ENCODE measurements at regions not wholly inside any gene's neighbourhood (a gene's known extent, or its start where the extent isn't known, plus 50 kb on each side); places are given as distances from the start of the nearest gene placed in this dataset.

DNA sequence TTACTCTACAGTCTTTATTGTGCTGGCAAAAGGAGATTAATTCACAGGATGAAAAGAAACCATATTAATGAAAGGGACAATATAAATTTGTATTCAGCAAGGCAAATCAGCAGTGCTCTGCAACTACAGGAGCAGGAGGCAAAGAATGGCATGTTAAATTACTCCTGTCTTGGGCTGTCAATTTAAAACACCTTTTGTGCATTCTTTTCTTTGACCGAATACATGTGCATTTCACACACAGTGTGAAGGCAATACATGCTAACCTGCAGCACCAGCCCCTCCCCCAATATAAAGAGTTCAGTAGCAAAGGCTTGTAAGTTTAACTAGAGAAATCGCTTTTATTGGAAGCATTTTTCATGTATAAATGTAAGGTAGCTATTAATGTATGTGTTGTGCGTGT, 275.2 kb upstream of the TOPAZ1 start:
- POLR2A ChIA-PET = no interaction called here
- Mint-ChIP-seq H3K27ac (no peak overlapping the region), H3K4me1 (peaks cover 0 to 2% (median 0%) of the 10 kb centered on the region in 4 donors), H3K27me3 (peaks cover 0 to 48% (median 23%) of the 10 kb centered on the region in 5 donors), H3K36me3 (no peaks in the 10 kb centered on the region), H3K9me3 (no peaks in the 10 kb centered on the region), H3K4me3 (no peak overlapping the region)
- DNase-seq (no peak), ATAC-seq (no peak)

DNA sequence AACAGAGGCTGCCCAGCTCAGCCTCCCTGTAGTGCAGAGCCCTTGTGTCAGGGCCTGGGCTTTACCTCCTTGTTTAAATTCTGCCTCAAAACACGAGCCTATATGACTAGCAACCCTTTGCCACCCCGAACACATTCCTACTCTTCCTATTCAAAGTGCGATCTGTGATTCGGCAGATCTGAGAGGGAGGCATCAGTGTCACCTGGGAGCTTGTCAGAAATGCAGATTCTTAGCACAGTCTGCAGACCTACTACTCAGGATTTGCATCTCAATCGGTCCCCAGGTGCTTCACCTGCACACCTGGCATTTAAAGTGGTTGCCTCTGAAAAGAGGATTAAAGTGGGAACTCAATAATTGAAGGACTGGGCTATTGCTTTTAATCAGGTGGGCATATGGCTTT, 273.2 kb upstream of the TOPAZ1 start:
- H3K4me3 Mint-ChIP-seq = no peak overlapping the region
- DNase-seq = no peak
- peaks cover 0 to 2% (median 0%) of the 10 kb centered on the region in 4 donors for H3K4me1 Mint-ChIP-seq
- H3K27ac Mint-ChIP-seq = no peak overlapping the region
- no peak for ATAC-seq
- POLR2A ChIA-PET = no interaction called here
- H3K9me3 Mint-ChIP-seq = no peaks in the 10 kb centered on the region
- peaks cover 0 to 46% (median 23%) of the 10 kb centered on the region in 5 donors for H3K27me3 Mint-ChIP-seq
- H3K36me3 Mint-ChIP-seq = no peaks in the 10 kb centered on the region

DNA sequence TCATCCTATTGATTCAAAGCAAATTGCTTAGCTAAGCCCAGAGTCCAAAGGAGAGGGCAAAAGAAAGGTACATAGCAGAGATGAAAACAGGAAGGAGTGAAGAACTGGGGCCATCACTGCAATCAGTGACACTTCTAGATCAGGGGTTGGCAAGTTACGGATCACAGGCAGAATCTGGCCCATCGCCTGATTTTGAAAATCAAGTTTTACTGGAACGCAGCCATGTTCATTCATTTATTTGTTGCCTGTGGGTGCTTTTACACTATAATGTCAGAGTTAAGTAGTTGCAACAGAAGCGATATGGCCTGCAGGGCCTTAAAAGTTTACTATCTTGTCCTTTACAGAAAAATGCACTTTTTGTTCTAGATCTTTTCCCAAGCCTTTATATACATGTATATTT, 271.7 kb upstream of the TOPAZ1 start:
- Mint-ChIP-seq H3K9me3 (no peaks in the 10 kb centered on the region), H3K4me1 (peaks cover 0 to 2% (median 0%) of the 10 kb centered on the region in 4 donors), H3K4me3 (no peak overlapping the region), H3K27me3 (peaks cover 2 to 31% (median 13%) of the 10 kb centered on the region in 5 donors), H3K36me3 (no peaks in the 10 kb centered on the region), H3K27ac (no peak overlapping the region)
- POLR2A ChIA-PET = no interaction called here
- DNase-seq (no peak), ATAC-seq (no peak)

DNA sequence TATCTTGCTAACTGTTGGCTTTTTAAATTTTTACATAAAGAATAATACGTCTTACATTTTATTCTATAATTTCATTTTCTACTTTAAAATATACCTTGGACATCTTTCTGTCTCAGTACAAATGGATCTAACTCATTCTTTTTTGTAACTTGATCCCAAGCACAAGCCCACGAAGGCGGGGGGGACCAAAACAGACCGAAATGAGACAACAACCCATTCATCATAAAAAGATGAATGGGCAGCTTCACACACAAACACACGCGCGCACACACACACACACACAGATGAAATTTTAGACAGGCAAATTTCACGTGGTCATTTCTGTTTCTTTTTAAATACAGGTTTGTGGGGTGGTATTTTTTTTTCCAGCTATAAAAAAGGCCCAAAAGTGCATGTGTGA, 271.3 kb upstream of the TOPAZ1 start:
- Mint-ChIP-seq H3K4me1 (peaks cover 0 to 2% (median 0%) of the 10 kb centered on the region in 4 donors), H3K36me3 (no peaks in the 10 kb centered on the region), H3K27me3 (peaks cover 2 to 27% (median 10%) of the 10 kb centered on the region in 5 donors), H3K4me3 (no peak overlapping the region), H3K9me3 (no peaks in the 10 kb centered on the region), H3K27ac (no peak overlapping the region)
- no peak for ATAC-seq
- POLR2A ChIA-PET = no interaction called here
- DNase-seq = no peak

DNA sequence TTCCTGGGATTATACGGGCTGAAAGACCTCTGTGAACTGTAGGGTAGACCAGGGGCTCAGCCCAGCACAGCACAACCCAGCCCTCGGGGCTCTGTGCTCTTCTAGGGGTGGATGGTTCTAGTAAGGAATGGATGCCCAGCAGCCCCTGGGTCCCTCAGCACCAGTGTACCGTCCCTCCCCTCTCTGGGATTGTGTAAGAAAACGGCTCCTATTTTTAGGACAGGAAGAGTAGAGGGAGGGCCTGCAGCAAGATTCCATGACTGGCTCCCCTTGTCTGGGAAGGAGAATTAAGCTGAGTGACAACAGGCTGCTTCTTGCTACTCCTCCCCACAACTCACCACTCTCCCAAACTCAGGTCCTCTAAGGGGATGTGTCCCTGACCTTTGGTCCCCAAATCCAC, 270.8 kb upstream of the TOPAZ1 start:
- Mint-ChIP-seq H3K27me3 (peaks cover 2 to 21% (median 12%) of the 10 kb centered on the region in 5 donors), H3K27ac (no peak overlapping the region), H3K36me3 (peaks cover 0 to 5% (median 0%) of the 10 kb centered on the region in 3 donors), H3K4me3 (no peak overlapping the region), H3K4me1 (peaks cover 0 to 2% (median 0%) of the 10 kb centered on the region in 4 donors), H3K9me3 (peaks cover 0 to 5% (median under 1%) of the 10 kb centered on the region in 9 donors)
- no peak for DNase-seq
- no peak for ATAC-seq
- POLR2A ChIA-PET = no interaction called here

DNA sequence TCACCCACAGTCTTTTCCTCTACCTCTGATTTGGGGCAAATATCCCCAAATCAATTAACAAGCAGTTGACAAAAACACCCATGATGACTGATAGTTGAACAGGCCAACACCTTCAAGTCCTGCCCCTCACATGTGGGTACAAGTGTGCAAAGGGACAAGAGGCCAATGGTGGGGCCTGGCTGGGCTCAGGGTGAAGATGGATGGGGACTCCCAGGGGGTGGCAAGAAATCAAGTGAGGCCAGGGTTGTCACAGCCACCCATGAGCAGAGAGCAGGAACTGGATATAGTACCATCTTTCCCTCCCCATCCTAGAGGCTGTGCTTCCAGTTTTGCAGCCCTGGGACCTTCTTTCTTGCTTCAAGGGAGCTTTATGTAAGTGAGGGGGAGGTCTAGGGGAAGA, 270.2 kb upstream of the TOPAZ1 start:
- no peak for DNase-seq
- Mint-ChIP-seq H3K9me3 (peaks cover 0 to 10% (median 6%) of the 10 kb centered on the region in 9 donors), H3K4me3 (no peak overlapping the region), H3K27ac (no peak overlapping the region), H3K36me3 (peaks cover 0 to 9% (median 0%) of the 10 kb centered on the region in 3 donors), H3K27me3 (peaks cover 2 to 20% (median 10%) of the 10 kb centered on the region in 5 donors), H3K4me1 (peaks cover 0 to 2% (median 0%) of the 10 kb centered on the region in 4 donors)
- POLR2A ChIA-PET = no interaction called here
- no peak for ATAC-seq

DNA sequence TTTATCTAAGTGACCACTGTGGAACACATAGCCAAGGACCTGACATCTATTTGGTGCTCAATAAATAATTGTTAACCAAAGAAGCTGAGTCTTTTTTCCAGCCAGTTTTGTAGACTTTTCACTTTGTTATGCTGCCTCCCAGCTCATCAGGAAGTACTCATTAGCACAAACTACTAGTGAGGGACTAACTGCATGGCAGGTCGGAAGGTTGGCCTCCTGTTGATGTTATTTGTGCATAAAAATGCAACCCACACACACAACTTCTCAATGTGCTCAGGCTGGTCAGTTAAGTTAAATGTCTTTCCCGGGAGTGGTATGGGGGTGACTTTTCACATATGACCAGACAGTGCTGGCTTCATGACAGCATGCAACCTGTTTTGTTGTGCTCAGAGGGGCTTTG, 263.0 kb upstream of the TOPAZ1 start:
- POLR2A ChIA-PET = no interaction called here
- no peak overlapping the region for H3K27ac Mint-ChIP-seq
- no peak overlapping the region for H3K4me3 Mint-ChIP-seq
- no peaks in the 10 kb centered on the region for H3K4me1 Mint-ChIP-seq
- H3K36me3 Mint-ChIP-seq = peaks cover 0 to 14% (median 0%) of the 10 kb centered on the region in 3 donors
- ATAC-seq = no peak
- H3K27me3 Mint-ChIP-seq = peaks cover 10 to 39% (median 20%) of the 10 kb centered on the region in 5 donors
- H3K9me3 Mint-ChIP-seq = peaks cover 0 to 26% (median 7%) of the 10 kb centered on the region in 9 donors
- DNase-seq = no peak

DNA sequence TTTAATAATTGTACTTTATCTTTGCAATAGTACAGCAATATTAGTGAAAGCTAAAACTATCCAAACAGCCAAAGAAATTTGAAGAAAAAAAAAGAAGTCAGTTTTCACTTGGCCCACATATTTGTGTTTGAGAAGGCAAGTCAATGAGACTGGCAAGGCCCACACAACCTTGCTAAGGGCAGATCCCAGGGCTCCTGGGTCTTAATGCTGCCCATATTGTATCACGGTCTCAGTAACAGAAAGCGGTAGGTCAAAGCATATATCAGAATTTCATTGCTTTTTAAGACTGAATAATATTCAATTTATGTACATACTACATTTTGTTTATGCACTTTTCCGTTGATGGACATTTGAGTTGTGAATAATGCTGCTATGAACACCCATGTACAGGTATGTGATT, 262.0 kb upstream of the TOPAZ1 start:
- DNase-seq (no peak), ATAC-seq (no peak)
- H3K27me3 Mint-ChIP-seq = peaks cover 13 to 47% (median 27%) of the 10 kb centered on the region in 5 donors
- H3K27ac Mint-ChIP-seq = no peak overlapping the region
- no peaks in the 10 kb centered on the region for H3K4me1 Mint-ChIP-seq
- no peak overlapping the region for H3K4me3 Mint-ChIP-seq
- peaks cover 0 to 14% (median 0%) of the 10 kb centered on the region in 3 donors for H3K36me3 Mint-ChIP-seq
- POLR2A ChIA-PET = no interaction called here
- peaks cover 0 to 26% (median 7%) of the 10 kb centered on the region in 9 donors for H3K9me3 Mint-ChIP-seq

DNA sequence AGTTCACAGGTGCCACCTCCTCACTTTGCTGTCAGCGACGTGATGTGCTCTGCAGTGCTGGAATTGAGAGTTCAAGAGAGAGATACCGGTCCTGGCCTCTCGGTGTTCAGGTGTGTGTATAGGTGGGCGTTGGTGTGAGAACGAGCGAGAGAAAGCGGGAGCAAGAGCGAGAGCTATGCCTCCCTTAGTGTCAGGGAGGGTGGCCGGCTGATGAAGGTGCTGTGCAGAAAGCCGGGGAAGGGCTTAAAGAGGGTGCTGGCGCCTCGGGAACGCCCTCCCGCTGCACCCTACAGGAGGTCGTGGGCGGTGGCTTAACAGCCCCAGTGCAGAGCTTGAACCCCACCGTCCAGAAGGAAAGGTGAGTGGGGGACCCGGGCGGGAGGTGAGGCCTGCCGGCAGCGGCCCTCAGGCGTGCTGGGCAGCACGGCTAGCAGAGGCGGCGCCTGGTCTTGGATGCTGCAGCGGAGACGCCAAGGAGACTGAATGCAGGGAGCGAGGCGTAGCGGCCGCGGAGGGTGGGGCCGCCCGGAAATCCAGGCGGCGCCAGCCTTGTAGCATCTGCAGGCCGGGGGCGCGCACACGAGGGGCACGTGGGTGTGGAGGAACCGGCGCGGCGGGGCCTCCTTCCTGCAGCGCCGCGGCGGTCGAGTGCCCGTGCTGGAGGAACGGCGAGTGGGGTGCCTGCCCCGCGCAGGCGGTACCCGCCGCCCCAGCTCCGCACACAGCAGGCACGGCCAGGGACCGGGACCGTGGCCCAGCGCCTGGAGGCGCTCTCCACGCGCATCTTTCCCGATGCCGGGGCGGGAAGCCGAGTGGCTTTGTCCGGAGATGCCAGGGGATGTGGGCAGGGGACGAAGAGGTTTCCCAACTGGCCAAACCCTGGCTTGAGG, 246.8 kb upstream of the TOPAZ1 start:
- Mint-ChIP-seq H3K4me1 (peaks cover 27 to 47% (median 44%) of the 10 kb centered on the region in 4 donors), H3K4me3 (peak overlapping the region; percentile 63 to 92 (median 85)), H3K27ac (peak overlapping the region in 1 of 10 donors; percentile 72), H3K27me3 (peaks cover 55 to 94% (median 76%) of the 10 kb centered on the region in 5 donors), H3K9me3 (peaks cover 0 to 37% (median 18%) of the 10 kb centered on the region in 9 donors), H3K36me3 (peaks cover 0 to 30% (median 15%) of the 10 kb centered on the region in 3 donors)
- DNase-seq = peak in 2 of 10 donors; percentile 17 to 25
- ATAC-seq = peak; percentile 52 to 68
- POLR2A ChIA-PET = no interaction called here

DNA sequence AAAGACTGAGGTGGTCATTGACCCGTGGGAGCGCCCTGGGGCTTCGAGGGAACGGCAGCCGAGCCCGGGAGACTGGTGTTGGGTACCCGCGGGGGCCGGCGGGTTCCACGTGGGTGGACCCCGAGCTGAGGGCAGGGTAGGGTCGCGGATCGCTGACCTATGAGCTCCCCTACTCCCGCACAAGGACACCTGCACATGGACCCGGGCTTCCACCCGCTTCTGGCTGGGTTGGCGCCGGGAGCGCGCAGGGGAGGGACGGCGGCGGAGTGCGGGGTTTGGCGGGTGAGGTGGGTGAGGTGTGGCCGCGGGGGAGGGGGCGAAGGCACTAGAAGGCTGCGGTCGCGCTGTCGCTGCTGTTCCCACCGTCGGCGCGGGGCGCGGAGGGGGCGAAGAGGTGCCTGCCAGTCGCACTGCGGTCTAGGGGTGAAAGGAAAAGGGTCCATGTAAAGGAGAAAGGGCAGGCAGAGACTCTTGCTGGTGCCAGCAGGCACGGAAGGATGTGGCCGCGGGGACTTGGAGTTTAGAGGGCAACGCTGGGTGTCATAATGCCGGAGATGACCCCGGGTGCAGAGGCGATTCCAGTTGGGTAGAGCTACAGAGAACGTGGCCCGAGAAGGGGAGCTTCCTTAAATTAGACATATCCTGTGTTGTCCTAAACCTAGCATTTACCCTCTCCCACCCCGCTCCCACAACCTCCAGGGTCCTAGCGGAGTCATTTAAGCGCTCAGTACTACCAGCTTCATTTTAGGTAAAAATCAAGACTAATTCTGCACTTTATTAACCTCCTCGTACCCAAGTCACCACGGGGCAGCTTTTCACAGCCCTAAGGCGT, 245.9 kb upstream of the TOPAZ1 start:
- peaks cover 0 to 33% (median 15%) of the 10 kb centered on the region in 9 donors for H3K9me3 Mint-ChIP-seq
- ATAC-seq (peak; percentile 11 to 18), DNase-seq (peak in 1 of 10 donors; percentile 16)
- H3K4me1 Mint-ChIP-seq = peaks cover 27 to 47% (median 44%) of the 10 kb centered on the region in 4 donors
- H3K27ac Mint-ChIP-seq = peak overlapping the region in 3 of 10 donors; percentile 9 to 78 (median 53)
- peaks cover 55 to 94% (median 77%) of the 10 kb centered on the region in 5 donors for H3K27me3 Mint-ChIP-seq
- peaks cover 0 to 23% (median 15%) of the 10 kb centered on the region in 3 donors for H3K36me3 Mint-ChIP-seq
- H3K4me3 Mint-ChIP-seq = peak overlapping the region; percentile 72 to 92 (median 84)
- POLR2A ChIA-PET = no interaction called here

DNA sequence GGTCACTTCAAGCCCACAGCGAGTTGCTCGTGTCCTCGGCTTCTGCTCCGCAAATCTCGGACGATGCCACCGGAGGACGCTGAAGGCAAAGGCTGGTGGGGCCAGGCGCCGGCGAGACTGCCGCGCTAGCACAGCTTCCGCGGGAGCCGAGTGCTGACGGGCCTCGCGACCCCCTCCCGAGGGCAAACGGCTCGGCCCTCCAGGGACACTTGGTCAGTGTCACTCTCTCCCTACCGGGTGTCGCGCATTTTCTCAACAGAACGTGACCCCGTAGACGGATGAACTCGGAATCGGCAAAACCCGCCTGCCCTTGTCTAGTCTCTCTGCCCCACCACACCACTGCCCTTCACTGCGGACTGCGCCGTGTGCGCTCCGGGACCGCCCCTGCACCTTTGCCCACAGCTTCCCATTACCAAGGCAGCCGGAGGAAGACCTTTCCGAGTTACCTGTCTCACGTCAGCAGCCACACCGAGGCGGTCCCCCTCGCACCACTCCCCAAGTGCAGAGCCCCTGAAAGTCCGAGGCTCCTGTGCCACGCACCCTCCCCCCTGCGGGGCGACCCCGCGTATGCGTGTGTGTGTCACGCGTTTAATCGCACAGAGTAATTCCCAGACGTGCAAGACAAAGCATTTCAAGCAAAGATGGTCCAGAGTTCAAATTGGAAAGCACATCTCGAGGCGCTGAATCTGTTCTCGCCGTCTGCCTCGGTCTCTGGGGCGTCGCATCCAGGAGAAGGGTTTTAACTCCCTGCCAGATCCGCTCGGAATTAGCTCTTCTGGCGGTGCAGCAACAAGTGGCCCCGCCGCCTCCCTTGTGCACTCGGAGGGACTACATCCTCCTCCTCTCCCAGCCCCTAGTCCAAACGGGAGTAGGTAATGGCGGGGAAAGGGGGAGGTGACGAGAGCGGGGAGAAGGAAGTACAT, 245.0 kb upstream of the TOPAZ1 start:
- Mint-ChIP-seq H3K27ac (peak overlapping the region in 2 of 10 donors; percentile 42 to 46), H3K9me3 (peaks cover 0 to 24% (median 8%) of the 10 kb centered on the region in 9 donors), H3K4me3 (peak overlapping the region; percentile 72 to 92 (median 86)), H3K27me3 (peaks cover 54 to 94% (median 75%) of the 10 kb centered on the region in 5 donors), H3K36me3 (peaks cover 0 to 17% (median 15%) of the 10 kb centered on the region in 3 donors), H3K4me1 (peaks cover 27 to 47% (median 44%) of the 10 kb centered on the region in 4 donors)
- no peak for ATAC-seq
- peak in 1 of 10 donors; percentile 12 for DNase-seq
- POLR2A ChIA-PET = no interaction called here

DNA sequence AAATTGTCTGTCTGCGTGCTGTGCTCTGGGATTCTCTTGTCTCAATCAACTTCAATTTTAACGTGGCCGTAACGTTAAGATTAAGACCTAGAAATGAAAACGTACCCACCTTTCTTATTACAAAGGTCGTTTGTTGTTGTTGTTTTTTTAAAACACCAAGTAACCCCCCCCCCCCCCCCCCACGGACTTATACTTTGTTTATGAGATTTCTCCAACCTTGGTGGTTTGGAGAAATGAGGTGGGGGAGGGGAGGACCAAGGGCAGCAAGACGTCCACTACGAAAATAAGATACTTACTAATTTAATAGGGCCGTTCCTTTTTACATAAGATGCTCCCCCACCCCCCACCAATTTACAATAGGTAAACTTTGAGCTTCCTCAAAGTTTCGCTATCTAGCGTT, 244.4 kb upstream of the TOPAZ1 start:
- Mint-ChIP-seq H3K36me3 (peaks cover 0 to 13% (median 12%) of the 10 kb centered on the region in 3 donors), H3K4me1 (peaks cover 27 to 47% (median 44%) of the 10 kb centered on the region in 4 donors), H3K27ac (no peak overlapping the region), H3K4me3 (peak overlapping the region; percentile 72 to 92 (median 86)), H3K27me3 (peaks cover 50 to 94% (median 70%) of the 10 kb centered on the region in 5 donors), H3K9me3 (peaks cover 0 to 17% (median 6%) of the 10 kb centered on the region in 9 donors)
- no peak for ATAC-seq
- POLR2A ChIA-PET = no interaction called here
- DNase-seq = no peak
